GM10266 (cell line): ENCODE measurements at regions not wholly inside any gene's neighbourhood (a gene's known extent, or its start where the extent isn't known, plus 50 kb on each side); places are given as distances from the start of the nearest gene placed in this dataset.

Experiments used
- DNase-seq: peaks from one replicate; pipeline ENCODE4 v3.0.0; 2012; ENCODE audit errors: extremely low spot score
- CTCF ChIP-seq: IDR thresholded peaks from 2 replicates; pipeline ENCODE4 v1.5.1; 2012; ENCODE audit warnings: mild to moderate bottlenecking, low read depth; ENCODE audit not compliant: control insufficient read depth, insufficient read depth; ENCODE audit errors: missing control alignments

DNA sequence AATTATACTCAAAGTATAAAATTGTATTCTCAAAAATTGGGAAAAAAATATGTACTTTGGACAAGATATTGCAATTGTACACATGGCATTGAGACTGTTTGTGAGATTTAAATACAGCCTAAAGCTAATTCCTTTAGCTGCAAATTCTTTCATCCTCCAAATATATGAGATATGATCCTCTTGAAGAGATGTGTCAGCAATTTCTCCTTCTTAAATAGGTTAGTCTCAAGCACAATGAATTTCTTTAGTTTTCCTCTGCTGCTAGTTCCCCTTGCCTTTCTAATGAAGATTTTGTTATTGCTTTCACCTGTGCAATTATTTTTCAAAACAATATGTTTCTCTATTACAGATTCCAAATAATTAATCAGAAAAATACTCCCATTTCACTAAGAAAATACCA lies 153.4 kb upstream of the GULP1 start:
- TF ChIP-seq CTCF: no peak
- DNase-seq: no peak

- no peak for DNase-seq
- TF ChIP-seq CTCF: no peak
These were observed 149.6 kb upstream of the GULP1 start for GRCh38 chr2:188142088-188142487.

- no peak for DNase-seq
- no peak for TF ChIP-seq CTCF
These were observed 148.9 kb upstream of the GULP1 start for GRCh38 chr2:188142636-188143295.

GRCh38 chr2:188145885-188146284 lies 145.8 kb upstream of the GULP1 start:
- TF ChIP-seq CTCF: no peak
- no peak for DNase-seq

- no peak for DNase-seq
- TF ChIP-seq CTCF: no peak
These were observed 144.8 kb upstream of the GULP1 start for GRCh38 chr2:188146888-188147287.

GRCh38 chr2:188151670-188152069 lies 140.0 kb upstream of the GULP1 start:
- DNase-seq: no peak
- no peak for TF ChIP-seq CTCF

- no peak for DNase-seq
- no peak for TF ChIP-seq CTCF
These were observed 133.2 kb upstream of the GULP1 start for GRCh38 chr2:188158337-188159100.
